ENCODE measurements at regions not wholly inside any gene's neighbourhood (a gene's known extent, or its start where the extent isn't known, plus 50 kb on each side); places are given as distances from the start of the nearest gene placed in this dataset.

- TF ChIP-seq GATA2 (IDR thresholded peaks at IDR 0.05; ENCODE audit: low read depth, low read length) (no peak), GATA3 (IDR thresholded peaks at IDR 0.05; ENCODE audit: low read depth, low read length) (no peak)
These were observed 277.0 kb downstream of the INHBA start for GRCh38 chr7:41425926-41426325.

DNA sequence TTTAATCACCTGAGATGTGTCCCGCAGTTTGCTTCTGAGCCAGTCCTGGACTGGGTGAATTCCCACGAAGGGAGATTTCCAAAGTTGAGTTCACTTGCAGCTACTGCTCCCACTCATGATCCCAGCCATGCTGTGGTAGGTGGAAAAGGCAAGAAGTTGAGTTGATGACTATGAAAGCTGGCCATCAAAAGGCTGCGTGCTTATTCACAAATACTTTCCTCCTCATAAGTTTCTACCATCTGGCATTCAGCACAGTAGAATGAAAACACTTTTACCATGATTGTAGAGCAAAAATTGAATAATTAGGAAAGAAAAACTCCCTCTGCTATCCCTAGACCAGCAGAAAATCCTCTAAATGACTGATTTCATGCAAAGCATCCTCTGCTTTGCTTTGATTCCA lies 281.8 kb downstream of the INHBA start:
- TF ChIP-seq GATA2 (IDR thresholded peaks at IDR 0.05; ENCODE audit: low read depth, low read length) (no peak), GATA3 (IDR thresholded peaks at IDR 0.05; ENCODE audit: low read depth, low read length) (no peak)

- TF ChIP-seq GATA2 (IDR thresholded peaks at IDR 0.05; ENCODE audit: low read depth, low read length) = no peak
- TF ChIP-seq GATA3 (IDR thresholded peaks at IDR 0.05; ENCODE audit: low read depth, low read length) = no peak
These were observed 282.5 kb downstream of the INHBA start for GRCh38 chr7:41420421-41420820.

GRCh38 chr7:41418337-41418736 lies 284.6 kb downstream of the INHBA start:
- TF ChIP-seq GATA2 (IDR thresholded peaks at IDR 0.05; ENCODE audit: low read depth, low read length) (no peak), GATA3 (IDR thresholded peaks at IDR 0.05; ENCODE audit: low read depth, low read length) (no peak)

DNA sequence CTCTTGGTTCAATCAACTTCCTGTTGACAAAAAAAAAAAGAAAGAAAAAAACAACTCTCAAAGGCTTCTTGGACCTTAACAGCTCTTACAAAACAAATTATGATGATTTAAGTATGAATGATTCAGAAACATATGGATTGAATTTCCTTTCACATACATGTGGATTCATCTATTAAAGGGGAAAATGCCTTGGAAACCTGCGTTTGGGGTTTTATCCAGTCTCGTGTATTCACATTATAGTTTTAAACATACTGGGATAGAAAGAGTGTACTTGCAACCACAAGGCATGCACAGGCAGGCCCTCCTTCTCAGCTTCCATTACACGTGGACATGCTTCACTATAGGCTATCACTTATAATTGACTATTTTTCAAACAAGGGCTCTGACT lies 286.7 kb downstream of the INHBA start:
- no peak for TF ChIP-seq GATA3 (IDR thresholded peaks at IDR 0.05; ENCODE audit: low read depth, low read length)
- TF ChIP-seq GATA2 (IDR thresholded peaks at IDR 0.05; ENCODE audit: low read depth, low read length) = no peak

GRCh38 chr7:41415471-41416207 lies 287.3 kb downstream of the INHBA start:
- TF ChIP-seq GATA3 (IDR thresholded peaks at IDR 0.05; ENCODE audit: low read depth, low read length) (no peak), GATA2 (IDR thresholded peaks at IDR 0.05; ENCODE audit: low read depth, low read length) (no peak)

DNA sequence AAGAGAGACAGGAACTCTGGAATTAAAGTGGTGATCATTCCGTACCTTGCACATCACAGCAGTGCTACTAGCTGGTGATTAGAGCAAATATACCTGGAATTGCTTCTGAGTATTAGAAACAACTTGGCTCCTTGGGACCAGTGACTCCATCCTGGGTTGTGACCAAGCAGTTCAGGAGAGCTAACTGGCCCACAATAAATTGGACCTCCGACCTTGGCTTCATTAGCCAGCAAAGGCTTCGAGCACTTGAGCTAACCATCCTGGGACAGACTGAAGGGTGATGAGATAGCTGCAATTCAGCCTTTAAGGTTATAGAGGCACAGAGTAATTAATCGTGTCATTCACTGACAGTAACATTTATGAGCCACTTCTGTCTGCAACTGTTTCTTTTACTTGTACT lies 287.8 kb downstream of the INHBA start:
- TF ChIP-seq GATA2 (IDR thresholded peaks at IDR 0.05; ENCODE audit: low read depth, low read length) = no peak
- TF ChIP-seq GATA3 (IDR thresholded peaks at IDR 0.05; ENCODE audit: low read depth, low read length) = no peak

DNA sequence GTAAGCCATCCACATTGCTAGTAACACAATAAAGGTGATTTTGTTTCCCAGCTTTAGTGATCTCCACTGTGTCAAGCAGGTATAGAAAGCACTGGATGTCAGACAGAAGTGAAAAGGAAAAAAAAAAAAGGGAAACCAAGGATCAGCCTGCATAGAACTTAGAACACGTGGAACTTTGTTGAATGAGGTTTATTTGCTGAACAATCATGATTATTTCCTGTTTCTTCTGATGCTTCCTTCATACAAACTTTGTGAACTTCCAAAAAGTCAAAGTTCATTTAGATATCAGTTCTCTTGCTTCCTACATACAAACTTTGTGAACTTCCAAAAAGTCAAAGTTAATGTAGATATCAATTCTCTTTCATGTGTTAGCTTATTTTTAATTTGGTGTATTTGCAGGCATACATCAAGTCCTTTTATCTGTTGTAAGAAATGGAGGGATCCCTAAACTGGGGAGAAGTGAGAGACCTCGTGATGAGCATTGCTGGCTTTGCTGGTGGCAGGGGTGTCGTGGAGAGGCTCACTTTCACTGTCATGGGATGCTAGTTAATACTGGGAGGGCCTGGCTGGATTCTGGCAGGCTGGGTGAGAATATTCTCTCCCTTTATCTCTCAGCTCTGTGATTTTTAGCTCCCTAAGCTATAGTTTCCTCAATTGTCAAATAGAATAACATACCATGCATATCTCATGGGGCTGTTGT lies 298.4 kb downstream of the INHBA start:
- no peak for TF ChIP-seq GATA2 (IDR thresholded peaks at IDR 0.05; ENCODE audit: low read depth, low read length)
- no peak for TF ChIP-seq GATA3 (IDR thresholded peaks at IDR 0.05; ENCODE audit: low read depth, low read length)

DNA sequence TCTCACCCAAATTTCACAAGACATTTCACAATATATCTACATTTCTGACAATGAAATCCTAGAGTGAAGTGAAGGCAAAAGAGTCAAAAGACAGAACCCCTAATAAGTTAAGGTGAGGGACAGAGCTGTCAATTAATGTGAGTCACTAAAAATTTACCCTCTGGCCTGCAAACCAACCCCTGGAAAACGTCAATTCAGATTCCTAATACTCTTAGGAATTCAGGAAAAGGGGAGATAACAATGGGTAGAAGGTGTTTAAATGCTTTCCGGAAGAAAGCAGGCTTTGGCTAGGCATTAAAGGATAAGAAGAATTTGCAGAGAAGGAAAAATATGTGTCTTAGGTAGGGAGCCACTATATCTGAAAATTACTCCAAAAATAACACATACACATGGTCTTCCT lies 299.6 kb downstream of the INHBA start:
- TF ChIP-seq GATA2 (IDR thresholded peaks at IDR 0.05; ENCODE audit: low read depth, low read length) (no peak), GATA3 (IDR thresholded peaks at IDR 0.05; ENCODE audit: low read depth, low read length) (no peak)

DNA sequence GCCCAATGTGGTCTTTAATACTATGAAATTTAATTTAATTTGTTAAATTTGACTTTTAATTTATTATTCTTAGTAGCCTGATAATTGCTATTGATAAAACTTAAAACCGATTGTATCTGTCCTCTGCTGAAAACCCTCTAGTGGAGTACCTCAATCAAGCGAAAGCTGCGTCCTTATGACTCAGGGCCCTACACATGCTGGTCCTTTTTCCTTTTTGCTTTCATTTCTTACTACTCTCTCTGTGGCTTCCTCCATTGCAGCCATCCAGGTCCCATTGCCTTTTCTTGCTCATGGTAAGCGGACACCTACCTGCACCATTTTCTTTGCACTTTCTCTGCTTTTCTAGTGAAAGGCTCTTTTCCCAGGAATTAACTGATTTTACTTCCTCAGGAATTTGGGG lies 301.1 kb downstream of the INHBA start:
- TF ChIP-seq GATA3 (IDR thresholded peaks at IDR 0.05; ENCODE audit: low read depth, low read length) (no peak), GATA2 (IDR thresholded peaks at IDR 0.05; ENCODE audit: low read depth, low read length) (no peak)

- TF ChIP-seq GATA3 (IDR thresholded peaks at IDR 0.05; ENCODE audit: low read depth, low read length) (no peak), GATA2 (IDR thresholded peaks at IDR 0.05; ENCODE audit: low read depth, low read length) (no peak)
These were observed 303.7 kb downstream of the INHBA start for GRCh38 chr7:41399171-41399570.

GRCh38 chr7:41391818-41392217 lies 311.1 kb downstream of the INHBA start:
- TF ChIP-seq GATA3 (IDR thresholded peaks at IDR 0.05; ENCODE audit: low read depth, low read length) (no peak), GATA2 (IDR thresholded peaks at IDR 0.05; ENCODE audit: low read depth, low read length) (no peak)

DNA sequence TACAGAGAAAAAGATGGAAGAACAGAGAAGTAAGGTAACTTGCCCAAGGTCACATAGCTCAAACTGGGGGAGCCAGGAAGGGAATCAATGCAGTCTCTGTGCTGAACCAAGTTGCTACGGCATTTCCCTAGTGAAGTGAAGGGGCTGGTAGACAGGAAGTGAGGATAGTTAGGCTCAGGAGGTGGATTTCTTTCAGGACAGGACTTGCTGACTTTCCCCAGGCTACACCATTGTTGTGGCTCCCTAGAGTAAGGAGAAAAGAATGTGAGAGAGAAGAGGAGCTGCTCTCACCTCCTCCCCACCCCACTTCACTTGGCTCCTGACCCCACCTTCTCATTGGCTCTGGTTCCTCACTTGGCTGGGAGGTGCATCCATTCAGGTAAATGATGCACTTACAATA lies 316.9 kb downstream of the INHBA start:
- TF ChIP-seq GATA2 (IDR thresholded peaks at IDR 0.05; ENCODE audit: low read depth, low read length) (no peak), GATA3 (IDR thresholded peaks at IDR 0.05; ENCODE audit: low read depth, low read length) (no peak)

- TF ChIP-seq GATA2 (IDR thresholded peaks at IDR 0.05; ENCODE audit: low read depth, low read length) (no peak), GATA3 (IDR thresholded peaks at IDR 0.05; ENCODE audit: low read depth, low read length) (no peak)
These were observed 318.5 kb downstream of the INHBA start for GRCh38 chr7:41384418-41384817.

DNA sequence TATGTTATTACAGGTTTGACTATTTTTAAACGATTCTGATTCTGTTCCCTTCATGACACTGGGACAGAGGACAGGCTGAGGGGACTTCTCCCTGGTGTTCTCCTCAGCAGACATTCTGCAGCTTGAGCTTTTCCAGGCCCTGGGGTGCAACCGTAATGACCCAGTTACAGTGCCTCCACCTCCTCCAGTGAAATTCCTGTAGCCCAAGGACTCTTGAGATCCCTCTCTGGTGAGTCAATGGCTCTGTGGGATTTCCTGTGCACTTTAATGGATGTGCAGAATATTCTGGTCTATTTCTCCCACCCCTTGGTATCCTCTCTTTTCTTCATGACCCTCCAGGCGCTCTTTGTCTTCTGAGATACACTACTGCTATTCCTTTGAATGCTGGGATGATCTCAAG lies 319.3 kb downstream of the INHBA start:
- no peak for TF ChIP-seq GATA2 (IDR thresholded peaks at IDR 0.05; ENCODE audit: low read depth, low read length)
